HL-60 (cell line): ENCODE measurements at regions not wholly inside any gene's neighbourhood (a gene's known extent, or its start where the extent isn't known, plus 50 kb on each side); places are given as distances from the start of the nearest gene placed in this dataset.

Source experiments
- CTCF ChIP-seq: IDR thresholded peaks from one replicate; pipeline ENCODE4 v1.5.1; 2011; ENCODE audit warnings: low read length, control low read depth, inconsistent platforms; ENCODE audit not compliant: insufficient read depth
- POLR2AphosphoS5 ChIP-seq: IDR thresholded peaks from 2 replicates; pipeline ENCODE4 v1.6.1; 2012; ENCODE audit warnings: low read depth
- SPI1 ChIP-seq: IDR thresholded peaks from 2 replicates; pipeline ENCODE4 v1.6.1; 2012; ENCODE audit warnings: low read depth, mild to moderate bottlenecking, borderline replicate concordance

GRCh38 chr18:46398625-46399024, 258.4 kb downstream of the LOXHD1 start:
- TF ChIP-seq CTCF (no peak), POLR2AphosphoS5 (no peak), SPI1 (no peak)
